GM23248 (cell line): ENCODE measurements at regions not wholly inside any gene's neighbourhood (a gene's known extent, or its start where the extent isn't known, plus 50 kb on each side); places are given as distances from the start of the nearest gene placed in this dataset.
A peak's percentile ranks its signal among the peaks of the same experiment; 100 is the strongest.

Experiments used
- DNase-seq: peaks from one replicate; pipeline ENCODE4 v3.0.0-alpha.2; 2015
- H2AFZ ChIP-seq: fragments of 200-600 bp; sonication (generic); 2 replicates; pipeline ENCODE4 v1.6.1; 2016; ENCODE audit warnings: antibody characterized with exemption
- H3F3A ChIP-seq: fragments of 200-600 bp; sonication (generic); 2 replicates; pipeline ENCODE4 v1.6.1; 2016; ENCODE audit warnings: mild to moderate bottlenecking, antibody characterized with exemption, mixed run types; ENCODE audit not compliant: insufficient read depth
- H3K27ac ChIP-seq: fragments of 200-600 bp; sonication (generic); 2 replicates; pipeline ENCODE4 v1.5.1; 2016; ENCODE audit warnings: mild to moderate bottlenecking
- H3K27me3 ChIP-seq: fragments of 200-600 bp; sonication (generic); replicated peaks from 2 replicates; pipeline ENCODE4 v1.6.1; 2016; ENCODE audit warnings: mild to moderate bottlenecking; ENCODE audit not compliant: insufficient read depth
- H3K36me3 ChIP-seq: fragments of 200-600 bp; sonication (generic); 2 replicates; pipeline ENCODE4 v1.6.1; 2016; ENCODE audit warnings: low read depth, mild to moderate bottlenecking
- H3K4me1 ChIP-seq: fragments of 200-600 bp; sonication (generic); 2 replicates; pipeline ENCODE4 v1.6.1; 2016; ENCODE audit warnings: mild to moderate bottlenecking; ENCODE audit not compliant: insufficient read depth
- H3K4me2 ChIP-seq: fragments of 200-600 bp; sonication (generic); one replicate; pipeline ENCODE4 v1.6.1; 2016; ENCODE audit warnings: mild to moderate bottlenecking; ENCODE audit not compliant: unreplicated experiment
- H3K4me3 ChIP-seq: fragments of 200-600 bp; sonication (generic); 2 replicates; pipeline ENCODE4 v1.5.1; 2016; ENCODE audit warnings: mild to moderate bottlenecking
- H3K79me2 ChIP-seq: fragments of 200-600 bp; sonication (generic); 2 replicates; pipeline ENCODE4 v1.6.1; 2016; ENCODE audit warnings: mild to moderate bottlenecking; ENCODE audit not compliant: insufficient read depth
- H3K9ac ChIP-seq: fragments of 200-600 bp; sonication (generic); 2 replicates; pipeline ENCODE4 v1.6.1; 2016; ENCODE audit warnings: mild to moderate bottlenecking
- H3K9me2 ChIP-seq: fragments of 200-600 bp; sonication (generic); 2 replicates; pipeline ENCODE4 v1.6.1; 2016; ENCODE audit warnings: mixed run types, mild to moderate bottlenecking, moderate library complexity; ENCODE audit not compliant: insufficient read depth
- H3K9me3 ChIP-seq: fragments of 200-600 bp; sonication (generic); one replicate; pipeline ENCODE4 v1.6.1; 2017; ENCODE audit warnings: low read depth
- H4K20me1 ChIP-seq: fragments of 200-600 bp; sonication (generic); 2 replicates; pipeline ENCODE4 v1.6.0; 2016; ENCODE audit not compliant: insufficient read depth
- EZH2 ChIP-seq: fragments of 200-600 bp; sonication (generic); IDR thresholded peaks from 2 replicates; pipeline ENCODE4 v1.6.1; 2018; ENCODE audit warnings: antibody characterized with exemption, mild to moderate bottlenecking; ENCODE audit not compliant: insufficient read depth, poor library complexity, severe bottlenecking
- EZH2phosphoT487 ChIP-seq: fragments of 200-600 bp; sonication (generic); IDR thresholded peaks from 2 replicates; pipeline ENCODE4 v1.6.1; 2018; ENCODE audit warnings: antibody characterized with exemption, moderate library complexity, mild to moderate bottlenecking, low read depth; ENCODE audit not compliant: insufficient read depth
- WGBS, 2 experiments: methylation state at CpG; one replicate each; pipeline ENCODE4 v1.1.6; 2015 to 2017; ENCODE audit warnings: low lambda C conversion rate in 2 of 2, low coverage in 1 of 2; ENCODE audit errors: missing lambda C conversion rate in 2 of 2; 5-methylcytosine and 5-hydroxymethylcytosine counted together
- in situ Hi-C: fragments of 300-500 bp; cut with MboI; formaldehyde crosslinking; loops from 2 replicates; pipeline ENCODE4 v1.15.0; 2020

- peaks cover 11% of the 10 kb centered on the region for H3K4me1 ChIP-seq
- no peaks in the 10 kb centered on the region for H3K36me3 ChIP-seq
- no peak overlapping the region for H3K4me3 ChIP-seq
- peak overlapping the region; percentile 3; the same call in 1 of the 2 replicates for H2AFZ ChIP-seq
- peak overlapping the region; percentile 28 for H3K4me2 ChIP-seq
- no peaks in the 10 kb centered on the region for H3F3A ChIP-seq
- no peaks in the 10 kb centered on the region for H3K9me3 ChIP-seq
- in situ Hi-C loops, result no loop called here
- no peak overlapping the region for H3K9ac ChIP-seq
- no peak for TF ChIP-seq EZH2phosphoT487
- no peak for TF ChIP-seq EZH2
- H3K27ac ChIP-seq, result peak overlapping the region; percentile 47; the same call in 1 of the 2 replicates
- peak; percentile 67 for DNase-seq
- H4K20me1 ChIP-seq, result no peaks in the 10 kb centered on the region
- no peaks in the 10 kb centered on the region for H3K79me2 ChIP-seq
- no peaks in the 10 kb centered on the region for H3K9me2 ChIP-seq
- H3K27me3 ChIP-seq, result no peaks in the 10 kb centered on the region
Observed at GRCh38 chr6:77403424-77403823, 59.9 kb downstream of the HTR1B start.

DNA sequence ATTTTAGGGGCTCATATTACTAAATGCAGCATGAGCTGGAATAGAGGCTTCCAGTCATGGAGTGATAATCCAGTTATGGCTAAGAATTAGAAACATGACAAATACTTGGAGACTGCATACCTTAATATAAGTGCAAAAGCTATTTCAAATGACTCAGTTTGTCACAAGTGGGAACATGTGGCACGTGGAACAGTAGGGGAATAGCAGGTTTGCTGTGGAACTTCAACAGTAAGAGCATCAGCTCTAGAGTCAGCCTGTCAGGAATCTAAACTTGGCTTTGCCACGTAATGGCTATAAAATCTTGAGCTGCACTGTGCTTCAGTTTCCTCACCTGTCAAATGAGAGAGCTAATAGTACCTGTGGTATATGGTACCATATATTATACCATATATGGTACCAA lies 62.1 kb downstream of the HTR1B start:
- TF ChIP-seq EZH2, result no peak
- no peak for TF ChIP-seq EZH2phosphoT487
- Histone ChIP-seq H3K4me1 (peaks cover 11% of the 10 kb centered on the region), H3K79me2 (no peaks in the 10 kb centered on the region), H3K27ac (no peak overlapping the region), H3K9me2 (no peaks in the 10 kb centered on the region), H3K27me3 (no peaks in the 10 kb centered on the region), H3K9me3 (no peaks in the 10 kb centered on the region), H4K20me1 (no peaks in the 10 kb centered on the region), H3K36me3 (no peaks in the 10 kb centered on the region), H3F3A (no peaks in the 10 kb centered on the region), H3K4me3 (no peak overlapping the region), H3K4me2 (no peak overlapping the region), H2AFZ (no peak overlapping the region), H3K9ac (no peak overlapping the region)
- DNase-seq, result peak; percentile 1
- WGBS, 2 experiments, result 37 to 48% methylated on average over 2 of the region's 2 CpGs
- in situ Hi-C loops, result no loop called here

DNA sequence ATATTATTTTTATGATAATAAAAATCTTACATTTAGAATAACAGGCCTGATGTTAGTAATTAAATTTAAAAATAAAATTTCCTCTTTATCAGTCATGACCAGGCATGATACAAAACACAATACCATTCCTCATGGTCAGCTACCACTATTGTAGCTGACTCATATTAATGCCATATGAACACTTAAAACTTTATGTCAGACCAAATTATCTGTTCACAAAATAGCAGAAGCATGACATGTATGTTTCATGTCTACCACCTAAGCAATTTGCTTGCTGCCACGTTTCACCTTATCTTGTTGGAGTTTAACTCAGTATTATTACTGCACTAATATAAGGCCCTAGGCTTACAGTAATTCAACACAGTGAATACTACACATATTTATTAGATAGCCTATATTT lies 65.7 kb downstream of the HTR1B start:
- Histone ChIP-seq H4K20me1 (no peaks in the 10 kb centered on the region), H3K36me3 (no peaks in the 10 kb centered on the region), H3F3A (no peaks in the 10 kb centered on the region), H3K27me3 (no peaks in the 10 kb centered on the region), H3K27ac (no peak overlapping the region), H3K9me2 (no peaks in the 10 kb centered on the region), H3K4me2 (no peak overlapping the region), H3K9me3 (no peaks in the 10 kb centered on the region), H3K4me1 (no peaks in the 10 kb centered on the region), H3K4me3 (no peak overlapping the region), H3K9ac (no peak overlapping the region), H2AFZ (no peak overlapping the region), H3K79me2 (no peaks in the 10 kb centered on the region)
- in situ Hi-C loops, result no loop called here
- WGBS, 2 experiments, result 45% methylated on average over 1 of the region's 1 CpG
- peak; percentile 16 for DNase-seq
- TF ChIP-seq EZH2phosphoT487, result no peak
- no peak for TF ChIP-seq EZH2

DNA sequence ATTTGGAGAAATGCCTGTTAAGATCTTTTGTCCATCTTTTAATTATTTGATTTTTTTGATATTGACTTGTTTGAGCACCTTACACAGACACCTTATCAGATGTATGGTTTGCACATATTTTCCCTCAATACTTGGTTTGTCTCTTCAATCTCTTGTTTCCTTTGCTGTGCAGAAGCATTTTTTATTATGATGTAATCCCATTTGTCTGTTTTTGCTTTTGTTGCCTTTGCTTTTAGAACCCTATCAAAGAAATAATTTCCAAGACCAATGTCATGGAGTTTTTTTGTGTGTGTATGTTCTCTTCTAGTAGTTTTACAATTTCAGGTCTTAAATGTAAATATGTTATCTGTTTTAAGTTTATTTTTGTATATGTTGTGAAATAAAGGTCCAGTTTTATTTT lies 73.9 kb downstream of the HTR1B start:
- H3K79me2 ChIP-seq, result no peaks in the 10 kb centered on the region
- no peak overlapping the region for H3K4me2 ChIP-seq
- H3K4me3 ChIP-seq, result no peak overlapping the region
- H3K9me2 ChIP-seq, result no peaks in the 10 kb centered on the region; the same call in 1 of the 2 replicates
- no peaks in the 10 kb centered on the region for H4K20me1 ChIP-seq
- H3K9me3 ChIP-seq, result peaks cover 3% of the 10 kb centered on the region
- no peaks in the 10 kb centered on the region for H3K4me1 ChIP-seq
- no peak for TF ChIP-seq EZH2phosphoT487
- TF ChIP-seq EZH2, result no peak
- H2AFZ ChIP-seq, result no peak overlapping the region
- H3K36me3 ChIP-seq, result no peaks in the 10 kb centered on the region
- in situ Hi-C loops, result no loop called here
- no peaks in the 10 kb centered on the region for H3F3A ChIP-seq
- no peaks in the 10 kb centered on the region for H3K27me3 ChIP-seq
- H3K9ac ChIP-seq, result no peak overlapping the region
- no peak for DNase-seq
- no peak overlapping the region for H3K27ac ChIP-seq

- H3K9ac ChIP-seq, result no peak overlapping the region
- no peaks in the 10 kb centered on the region for H3K4me1 ChIP-seq
- WGBS, 2 experiments, result 32 to 37% methylated on average over 2 of the region's 2 CpGs
- H3K79me2 ChIP-seq, result no peaks in the 10 kb centered on the region
- H4K20me1 ChIP-seq, result no peaks in the 10 kb centered on the region
- no peak for DNase-seq
- in situ Hi-C loops, result no loop called here
- no peaks in the 10 kb centered on the region for H3K36me3 ChIP-seq
- no peaks in the 10 kb centered on the region for H3K27me3 ChIP-seq
- H2AFZ ChIP-seq, result no peak overlapping the region
- H3K9me3 ChIP-seq, result no peaks in the 10 kb centered on the region
- TF ChIP-seq EZH2phosphoT487 (no peak), EZH2 (no peak)
- H3K27ac ChIP-seq, result no peak overlapping the region
- no peaks in the 10 kb centered on the region for H3K9me2 ChIP-seq
- H3K4me2 ChIP-seq, result no peak overlapping the region
- H3F3A ChIP-seq, result no peaks in the 10 kb centered on the region
- H3K4me3 ChIP-seq, result no peak overlapping the region
Observed at GRCh38 chr6:77383026-77383425, 80.3 kb downstream of the HTR1B start.
